GM12878 (cell line): ENCODE measurements at regions not wholly inside any gene's neighbourhood (a gene's known extent, or its start where the extent isn't known, plus 50 kb on each side); places are given as distances from the start of the nearest gene placed in this dataset.

Source experiments
- ATAC-seq: fragments of 200-7000 bp; cut with Tn5 transposase; 3 replicates; pipeline ENCODE4 v1.9.1; 2020; ENCODE audit warnings: mild to moderate bottlenecking, moderate library complexity
- BruUV-seq: library from RNA; stranded (reverse); fragments of 400-500 nt; replicated peaks from 2 replicates; lab custom pipeline; 2021; lab: Mats Ljungman, UMichigan
- CTCF ChIA-PET: fragments of 300-600 bp; sonication (Branson Sonifier 250); formaldehyde crosslinking; extraction: SDS; loops from one replicate; lab custom pipeline; 2021; ENCODE audit warnings: inconsistent platforms; lab: Yijun Ruan, JAX
- POLR2A ChIA-PET: fragments of 350-600 bp; formaldehyde crosslinking; extraction: SDS; loops from one replicate; lab custom pipeline; 2021; ENCODE audit warnings: inconsistent platforms; lab: Charles Lee
- RAD21 ChIA-PET: fragments of 300-600 bp; sonication (Branson Sonifier 250); formaldehyde crosslinking; loops from one replicate; lab custom pipeline; 2023; ENCODE audit warnings: antibody characterized with exemption; ENCODE audit not compliant: unreplicated experiment; lab: Charles Lee
- SMC1A ChIA-PET: fragments of 300-600 bp; sonication (Branson Sonifier 250); formaldehyde crosslinking; loops from one replicate; lab custom pipeline; 2023; ENCODE audit not compliant: unreplicated experiment, uncharacterized antibody; lab: Charles Lee
- DNase-seq: peaks from one replicate; pipeline ENCODE4 v3.0.0-alpha.2; 2011; ENCODE audit warnings: low read depth, low spot score
- FAIRE-seq: peaks from 3 replicates; lab custom pipeline; 2011; peaks lifted over from hg19 to GRCh38; lab: Jason Lieb, UNC
- H2AFZ ChIP-seq: 2 replicates; pipeline ENCODE4 v1.6.0; 2011; ENCODE audit warnings: low read depth, low read length, control low read depth; ENCODE audit not compliant: control insufficient read depth
- H3K27ac ChIP-seq: 2 replicates; pipeline ENCODE4 v1.5.1; 2011; ENCODE audit warnings: control low read depth; ENCODE audit not compliant: control insufficient read depth, insufficient read depth
- H3K27me3 ChIP-seq, 2 experiments: replicated peaks in 1 of 2; 2 replicates each; pipeline versions ENCODE4 v1.6.0 to v1.6.1; 2011; ENCODE audit warnings: low read length in 1 of 2; ENCODE audit not compliant: control insufficient read depth in 2 of 2, insufficient read depth in 2 of 2
- H3K36me3 ChIP-seq, 2 experiments: 2 replicates each; pipeline ENCODE4 v1.5.1; 2011; ENCODE audit warnings: low read length in 1 of 2; ENCODE audit not compliant: control insufficient read depth in 2 of 2, insufficient read depth in 2 of 2
- H3K4me1 ChIP-seq: 2 replicates; pipeline ENCODE4 v1.6.1; 2011; ENCODE audit warnings: mild to moderate bottlenecking, low read length, moderate library complexity, mixed read lengths; ENCODE audit not compliant: control insufficient read depth, insufficient read depth
- H3K4me2 ChIP-seq: 2 replicates; pipeline ENCODE4 v1.6.0; 2011; ENCODE audit warnings: control low read depth; ENCODE audit not compliant: control insufficient read depth, insufficient read depth
- H3K4me3 ChIP-seq: fragments of 200-600 bp; sonication (generic); 2 replicates; pipeline ENCODE4 v1.5.1; 2016
- H3K79me2 ChIP-seq: 2 replicates; pipeline ENCODE4 v1.6.0; 2011; ENCODE audit warnings: low read length; ENCODE audit not compliant: control insufficient read depth, insufficient read depth
- H3K9ac ChIP-seq: 2 replicates; pipeline ENCODE4 v1.8.0; 2011; ENCODE audit warnings: low read length, control low read depth, mixed read lengths; ENCODE audit not compliant: control insufficient read depth, insufficient read depth
- H3K9me3 ChIP-seq: replicated peaks from 3 replicates; pipeline ENCODE4 v1.5.1; 2011; ENCODE audit warnings: mild to moderate bottlenecking, low read length; ENCODE audit not compliant: control insufficient read depth, insufficient read depth
- H4K20me1 ChIP-seq: 2 replicates; pipeline ENCODE4 v1.6.0; 2011; ENCODE audit not compliant: control insufficient read depth, insufficient read depth
- BCL11A ChIP-seq: IDR thresholded peaks from 2 replicates; pipeline ENCODE4 v1.6.1; 2011; ENCODE audit warnings: low read depth, low read length
- FOXK2 ChIP-seq: fragments of 450-650 bp; IDR thresholded peaks from 2 replicates; pipeline ENCODE4 v1.6.1; 2017; ENCODE audit warnings: mild to moderate bottlenecking, moderate library complexity
- NR2C1 ChIP-seq: fragments of 450-650 bp; IDR thresholded peaks from 2 replicates; pipeline ENCODE4 v1.6.1; 2017; ENCODE audit warnings: antibody characterized with exemption, mild to moderate bottlenecking, moderate library complexity
- POU2F2 ChIP-seq: IDR thresholded peaks from 3 replicates; pipeline ENCODE4 v1.6.1; 2011; ENCODE audit warnings: low read depth, mild to moderate bottlenecking, low read length, borderline replicate concordance
- RB1 ChIP-seq: fragments of 450-650 bp; formaldehyde crosslinking; IDR thresholded peaks from 2 replicates; pipeline ENCODE4 v1.6.1; 2017; ENCODE audit warnings: mild to moderate bottlenecking, borderline replicate concordance
- SMARCA5 ChIP-seq: fragments of 450-650 bp; IDR thresholded peaks from 2 replicates; pipeline ENCODE4 v1.6.1; 2017; ENCODE audit warnings: mild to moderate bottlenecking
- ZBED1 ChIP-seq: IDR thresholded peaks from 2 replicates; pipeline ENCODE4 v1.6.1; 2016; ENCODE audit warnings: borderline replicate concordance
- WGBS: methylation state at CpG from one replicate; pipeline ENCODE4 v1.1.6; 2016; ENCODE audit warnings: low lambda C conversion rate; ENCODE audit not compliant: insufficient replicate concordance, insufficient coverage; ENCODE audit errors: missing lambda C conversion rate; 5-methylcytosine and 5-hydroxymethylcytosine counted together
- in situ Hi-C: fragments of 300-500 bp; cut with MboI; formaldehyde crosslinking; loops from 9 replicates; pipeline ENCODE4 v1.14.3; 2018; ENCODE audit warnings: mixed read lengths
- intact Hi-C: fragments of 100-400 bp; cut with micrococcal nuclease; formaldehyde crosslinking; loops from one replicate; pipeline ENCODE4 v1.14.2; 2022; ENCODE audit not compliant: unreplicated experiment
- TF ChIP-seq, protein P1 (sequence below): fragments of 150-350 bp; IDR thresholded peaks from 2 replicates; pipeline ENCODE4 v1.6.1; 2016; ENCODE audit warnings: low read depth, low read length

DNA sequence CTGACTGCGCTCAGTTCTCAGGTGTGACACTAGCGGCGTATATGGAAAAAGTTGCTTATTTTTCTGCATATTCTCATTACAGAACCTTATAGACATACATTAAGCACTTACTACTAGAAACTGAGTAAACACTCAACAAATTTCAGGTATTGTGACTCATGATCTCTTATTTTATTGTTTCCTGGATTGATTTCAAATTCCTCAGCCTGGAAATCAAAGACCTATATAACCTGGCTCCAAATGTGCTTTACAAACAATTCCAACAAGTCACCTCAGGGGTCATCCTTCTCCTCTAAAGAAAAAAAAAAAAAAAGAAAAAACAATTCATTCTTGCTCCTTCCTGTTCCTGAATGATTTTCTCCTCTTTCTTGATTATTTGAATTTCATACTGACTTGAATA lies 152.3 kb downstream of the ADAM29 start (continued):
- TF ChIP-seq NR2C1, result no peak
- TF ChIP-seq POU2F2, result no peak
- TF ChIP-seq SMARCA5, result no peak
- TF ChIP-seq, all 136 proteins: peak for 0

GRCh38 chr4:175071123-175071522 lies 153.0 kb downstream of the ADAM29 start:
- H3K4me2 ChIP-seq, result no peak overlapping the region
- no peak for ATAC-seq
- no peaks in the 10 kb centered on the region for H3K36me3 ChIP-seq
- H3K79me2 ChIP-seq, result no peaks in the 10 kb centered on the region
- BruUV-seq, result no TSS peak
- intact Hi-C loops (no loop called here), in situ Hi-C loops (no loop called here)
- no peaks in the 10 kb centered on the region for H3K27me3 ChIP-seq
- no peaks in the 10 kb centered on the region for H3K4me1 ChIP-seq
- H3K9me3 ChIP-seq, result no peaks in the 10 kb centered on the region
- POLR2A ChIA-PET, result no interaction called here
- RAD21 ChIA-PET, result no interaction called here
- CTCF ChIA-PET, result interaction anchor here (1.4 kb wide), 1 partner anchor 197 kb away, joined by 3 read pairs; no protein-coding TSS in a partner anchor
- 10% methylated on average over 3 of the region's 3 CpGs for WGBS
- no peak for TF ChIP-seq RB1
- no peak for TF ChIP-seq BCL11A
- TF ChIP-seq, protein P1, sequence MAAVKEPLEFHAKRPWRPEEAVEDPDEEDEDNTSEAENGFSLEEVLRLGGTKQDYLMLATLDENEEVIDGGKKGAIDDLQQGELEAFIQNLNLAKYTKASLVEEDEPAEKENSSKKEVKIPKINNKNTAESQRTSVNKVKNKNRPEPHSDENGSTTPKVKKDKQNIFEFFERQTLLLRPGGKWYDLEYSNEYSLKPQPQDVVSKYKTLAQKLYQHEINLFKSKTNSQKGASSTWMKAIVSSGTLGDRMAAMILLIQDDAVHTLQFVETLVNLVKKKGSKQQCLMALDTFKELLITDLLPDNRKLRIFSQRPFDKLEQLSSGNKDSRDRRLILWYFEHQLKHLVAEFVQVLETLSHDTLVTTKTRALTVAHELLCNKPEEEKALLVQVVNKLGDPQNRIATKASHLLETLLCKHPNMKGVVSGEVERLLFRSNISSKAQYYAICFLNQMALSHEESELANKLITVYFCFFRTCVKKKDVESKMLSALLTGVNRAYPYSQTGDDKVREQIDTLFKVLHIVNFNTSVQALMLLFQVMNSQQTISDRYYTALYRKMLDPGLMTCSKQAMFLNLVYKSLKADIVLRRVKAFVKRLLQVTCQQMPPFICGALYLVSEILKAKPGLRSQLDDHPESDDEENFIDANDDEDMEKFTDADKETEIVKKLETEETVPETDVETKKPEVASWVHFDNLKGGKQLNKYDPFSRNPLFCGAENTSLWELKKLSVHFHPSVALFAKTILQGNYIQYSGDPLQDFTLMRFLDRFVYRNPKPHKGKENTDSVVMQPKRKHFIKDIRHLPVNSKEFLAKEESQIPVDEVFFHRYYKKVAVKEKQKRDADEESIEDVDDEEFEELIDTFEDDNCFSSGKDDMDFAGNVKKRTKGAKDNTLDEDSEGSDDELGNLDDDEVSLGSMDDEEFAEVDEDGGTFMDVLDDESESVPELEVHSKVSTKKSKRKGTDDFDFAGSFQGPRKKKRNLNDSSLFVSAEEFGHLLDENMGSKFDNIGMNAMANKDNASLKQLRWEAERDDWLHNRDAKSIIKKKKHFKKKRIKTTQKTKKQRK, result no peak
- TF ChIP-seq FOXK2, result no peak
- no peak for TF ChIP-seq ZBED1
- DNase-seq, result no peak
- no peak for FAIRE-seq
- SMC1A ChIA-PET, result no interaction called here
- no peak overlapping the region for H3K4me3 ChIP-seq
- no peak overlapping the region for H2AFZ ChIP-seq
- H4K20me1 ChIP-seq, result no peaks in the 10 kb centered on the region
- no peak overlapping the region for H3K9ac ChIP-seq
- no peak overlapping the region for H3K27ac ChIP-seq
